Hepatocyte (in vitro differentiated cells): ENCODE measurements at regions not wholly inside any gene's neighbourhood (a gene's known extent, or its start where the extent isn't known, plus 50 kb on each side); places are given as distances from the start of the nearest gene placed in this dataset.

Experiments used
- DNase-seq: peaks from one replicate; pipeline ENCODE4 v3.0.0-alpha.2; 2016; ENCODE audit warnings: low spot score
- H2AFZ ChIP-seq: fragments of 200-600 bp; sonication (generic); 2 replicates; pipeline ENCODE4 v1.6.0; 2016; ENCODE audit warnings: antibody characterized with exemption, mild to moderate bottlenecking
- H3K27ac ChIP-seq: fragments of 200-600 bp; sonication (generic); 2 replicates; pipeline ENCODE4 v1.5.1; 2016; ENCODE audit warnings: mild to moderate bottlenecking
- H3K27me3 ChIP-seq: fragments of 200-600 bp; sonication (generic); 2 replicates; pipeline ENCODE4 v1.6.1; 2016
- H3K36me3 ChIP-seq: fragments of 200-600 bp; sonication (generic); replicated peaks from 2 replicates; pipeline ENCODE4 v1.5.1; 2016; ENCODE audit warnings: low read depth; ENCODE audit not compliant: insufficient read depth
- H3K4me1 ChIP-seq: fragments of 200-600 bp; sonication (generic); 2 replicates; pipeline ENCODE4 v1.5.1; 2016; ENCODE audit warnings: mild to moderate bottlenecking, moderate library complexity; ENCODE audit not compliant: insufficient read depth
- H3K4me2 ChIP-seq: fragments of 200-600 bp; sonication (generic); 2 replicates; pipeline ENCODE4 v1.6.0; 2016
- H3K4me3 ChIP-seq: fragments of 200-600 bp; sonication (generic); 2 replicates; pipeline ENCODE4 v1.5.1; 2016; ENCODE audit warnings: mild to moderate bottlenecking
- H3K79me2 ChIP-seq: fragments of 200-600 bp; sonication (generic); 2 replicates; pipeline ENCODE4 v1.6.0; 2017; ENCODE audit warnings: mild to moderate bottlenecking
- H3K9me2 ChIP-seq: fragments of 200-600 bp; sonication (generic); replicated peaks from 2 replicates; pipeline ENCODE4 v1.6.0; 2017; ENCODE audit warnings: mild to moderate bottlenecking; ENCODE audit not compliant: insufficient read depth
- H3K9me3 ChIP-seq: fragments of 200-600 bp; sonication (generic); 2 replicates; pipeline ENCODE4 v1.5.1; 2016; ENCODE audit warnings: low read depth, mild to moderate bottlenecking
- H4K20me1 ChIP-seq: fragments of 200-600 bp; sonication (generic); 2 replicates; pipeline ENCODE4 v1.6.0; 2016; ENCODE audit warnings: mild to moderate bottlenecking; ENCODE audit not compliant: insufficient read depth, poor library complexity, severe bottlenecking
- EZH2 ChIP-seq: fragments of 200-600 bp; sonication (generic); IDR thresholded peaks from 2 replicates; pipeline ENCODE4 v1.6.1; 2016; ENCODE audit warnings: antibody characterized with exemption, mild to moderate bottlenecking, borderline replicate concordance
- EZH2phosphoT487 ChIP-seq: fragments of 200-600 bp; sonication (generic); IDR thresholded peaks from one replicate; pipeline ENCODE4 v1.6.1; 2018; ENCODE audit warnings: antibody characterized with exemption, mild to moderate bottlenecking, low read depth, moderate library complexity; ENCODE audit not compliant: unreplicated experiment, severe bottlenecking
- WGBS: methylation state at CpG from one replicate; pipeline ENCODE4 v1.1.6; 2016; ENCODE audit warnings: low lambda C conversion rate; ENCODE audit errors: missing lambda C conversion rate; 5-methylcytosine and 5-hydroxymethylcytosine counted together
- TF ChIP-seq, protein P1 (sequence below): fragments of 200-600 bp; sonication (generic); IDR thresholded peaks from 2 replicates; pipeline ENCODE4 v1.5.1; 2016; ENCODE audit warnings: antibody characterized with exemption, mild to moderate bottlenecking; ENCODE audit not compliant: poor library complexity

DNA sequence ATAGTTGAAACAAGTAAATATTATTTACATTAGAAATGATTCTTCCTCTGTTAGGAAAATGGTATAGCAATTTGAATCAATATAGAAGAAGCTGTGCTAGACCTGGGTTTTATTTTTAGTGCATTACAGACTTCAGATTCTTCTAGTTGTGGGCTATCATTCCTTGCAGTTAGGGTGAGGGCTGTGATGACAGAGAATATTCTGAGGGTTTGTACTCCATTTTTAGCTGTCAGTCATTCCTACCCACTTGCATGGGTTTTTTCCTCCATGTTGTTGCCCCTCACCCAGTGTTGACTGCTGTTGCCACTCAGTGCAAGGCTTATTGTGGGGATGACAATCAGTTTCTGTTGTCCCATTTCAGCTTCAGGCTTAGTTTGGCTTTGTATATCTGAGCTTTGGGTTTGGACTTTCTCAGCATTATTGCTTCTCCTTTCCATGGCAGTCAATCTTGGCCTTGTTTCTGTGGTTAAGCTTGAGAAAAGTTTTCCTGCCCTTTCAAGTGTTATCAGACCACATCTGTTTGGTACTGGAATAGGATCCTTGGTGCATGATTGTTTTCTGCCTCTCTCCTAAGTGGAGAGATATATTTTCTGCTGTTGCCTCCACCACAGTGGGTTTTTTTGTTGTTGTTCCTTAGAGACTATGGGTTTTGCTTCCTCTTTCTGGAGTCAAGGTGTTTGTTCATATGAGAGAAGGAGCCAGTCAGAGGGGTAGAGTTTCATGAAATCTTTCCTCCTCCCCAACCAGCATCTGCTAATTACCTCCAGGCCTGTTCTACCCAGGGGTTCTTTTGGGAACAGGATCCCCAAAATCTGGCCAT lies 312.7 kb upstream of the CWC22 start:
- Histone ChIP-seq H3K9me3 (no peaks in the 10 kb centered on the region), H3K79me2 (no peaks in the 10 kb centered on the region), H3K27ac (no peak overlapping the region), H3K4me1 (no peaks in the 10 kb centered on the region), H2AFZ (no peak overlapping the region), H3K27me3 (no peaks in the 10 kb centered on the region), H3K36me3 (no peaks in the 10 kb centered on the region), H3K9me2 (no peaks in the 10 kb centered on the region), H3K4me2 (no peak overlapping the region), H4K20me1 (no peaks in the 10 kb centered on the region), H3K4me3 (no peak overlapping the region)
- TF ChIP-seq EZH2 (no peak), EZH2phosphoT487 (no peak)
- TF ChIP-seq, protein P1, sequence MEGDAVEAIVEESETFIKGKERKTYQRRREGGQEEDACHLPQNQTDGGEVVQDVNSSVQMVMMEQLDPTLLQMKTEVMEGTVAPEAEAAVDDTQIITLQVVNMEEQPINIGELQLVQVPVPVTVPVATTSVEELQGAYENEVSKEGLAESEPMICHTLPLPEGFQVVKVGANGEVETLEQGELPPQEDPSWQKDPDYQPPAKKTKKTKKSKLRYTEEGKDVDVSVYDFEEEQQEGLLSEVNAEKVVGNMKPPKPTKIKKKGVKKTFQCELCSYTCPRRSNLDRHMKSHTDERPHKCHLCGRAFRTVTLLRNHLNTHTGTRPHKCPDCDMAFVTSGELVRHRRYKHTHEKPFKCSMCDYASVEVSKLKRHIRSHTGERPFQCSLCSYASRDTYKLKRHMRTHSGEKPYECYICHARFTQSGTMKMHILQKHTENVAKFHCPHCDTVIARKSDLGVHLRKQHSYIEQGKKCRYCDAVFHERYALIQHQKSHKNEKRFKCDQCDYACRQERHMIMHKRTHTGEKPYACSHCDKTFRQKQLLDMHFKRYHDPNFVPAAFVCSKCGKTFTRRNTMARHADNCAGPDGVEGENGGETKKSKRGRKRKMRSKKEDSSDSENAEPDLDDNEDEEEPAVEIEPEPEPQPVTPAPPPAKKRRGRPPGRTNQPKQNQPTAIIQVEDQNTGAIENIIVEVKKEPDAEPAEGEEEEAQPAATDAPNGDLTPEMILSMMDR = no peak
- DNase-seq = no peak

DNA sequence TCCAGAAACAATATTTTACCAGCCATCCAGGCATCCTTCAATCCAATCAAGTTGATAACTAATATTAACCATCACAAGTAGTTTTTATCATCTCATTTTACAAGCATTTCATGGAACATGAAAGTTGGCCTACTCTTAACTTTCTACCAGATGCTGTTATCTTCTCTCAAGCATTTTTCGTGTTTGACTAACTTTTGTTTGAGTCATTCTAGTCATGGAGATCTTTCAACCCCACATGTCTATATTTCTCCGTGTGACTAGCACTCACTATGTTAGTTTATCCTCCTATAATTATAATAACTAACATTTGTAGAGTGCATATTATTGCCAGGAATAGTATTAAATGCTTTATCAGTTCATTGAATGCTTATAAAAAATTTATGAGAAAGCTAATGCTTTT lies 307.0 kb upstream of the CWC22 start:
- H3K36me3 ChIP-seq = no peaks in the 10 kb centered on the region
- no peak overlapping the region for H2AFZ ChIP-seq
- H3K79me2 ChIP-seq = no peaks in the 10 kb centered on the region
- no peak overlapping the region for H3K27ac ChIP-seq
- H3K4me1 ChIP-seq = no peaks in the 10 kb centered on the region
- H3K9me3 ChIP-seq = no peaks in the 10 kb centered on the region
- 52% methylated on average over 2 of the region's 2 CpGs for WGBS
- no peaks in the 10 kb centered on the region for H3K9me2 ChIP-seq
- TF ChIP-seq, protein P1 = no peak
- TF ChIP-seq EZH2 (no peak), EZH2phosphoT487 (no peak)
- no peak for DNase-seq
- H4K20me1 ChIP-seq = no peaks in the 10 kb centered on the region
- H3K27me3 ChIP-seq = no peaks in the 10 kb centered on the region
- no peak overlapping the region for H3K4me3 ChIP-seq
- no peak overlapping the region for H3K4me2 ChIP-seq

DNA sequence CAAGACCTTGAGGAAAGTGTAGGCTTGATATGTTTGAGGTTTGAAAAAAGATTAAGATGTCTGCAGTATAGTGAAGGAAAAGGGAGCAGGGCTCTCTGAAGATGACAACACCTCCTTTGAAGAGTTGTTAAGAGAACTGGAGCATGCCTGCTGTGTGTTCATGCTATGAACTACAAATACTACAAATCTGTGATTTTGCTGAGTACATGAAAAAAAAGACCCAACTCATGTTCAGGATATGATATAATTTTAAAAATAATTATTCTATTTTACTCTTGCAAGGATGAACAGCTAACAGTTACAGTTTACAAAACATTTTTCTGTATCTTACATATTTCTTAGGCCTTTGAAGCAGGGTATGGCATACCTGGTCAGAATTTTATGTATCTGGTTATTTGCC lies 305.4 kb upstream of the CWC22 start:
- no peak overlapping the region for H3K4me3 ChIP-seq
- TF ChIP-seq EZH2 = no peak
- no peaks in the 10 kb centered on the region for H3K36me3 ChIP-seq
- H4K20me1 ChIP-seq = no peaks in the 10 kb centered on the region
- H3K79me2 ChIP-seq = no peaks in the 10 kb centered on the region
- H2AFZ ChIP-seq = no peak overlapping the region
- H3K9me3 ChIP-seq = no peaks in the 10 kb centered on the region
- no peaks in the 10 kb centered on the region for H3K27me3 ChIP-seq
- no peaks in the 10 kb centered on the region for H3K4me1 ChIP-seq
- H3K9me2 ChIP-seq = no peaks in the 10 kb centered on the region
- no peak overlapping the region for H3K27ac ChIP-seq
- no peak for DNase-seq
- H3K4me2 ChIP-seq = no peak overlapping the region

DNA sequence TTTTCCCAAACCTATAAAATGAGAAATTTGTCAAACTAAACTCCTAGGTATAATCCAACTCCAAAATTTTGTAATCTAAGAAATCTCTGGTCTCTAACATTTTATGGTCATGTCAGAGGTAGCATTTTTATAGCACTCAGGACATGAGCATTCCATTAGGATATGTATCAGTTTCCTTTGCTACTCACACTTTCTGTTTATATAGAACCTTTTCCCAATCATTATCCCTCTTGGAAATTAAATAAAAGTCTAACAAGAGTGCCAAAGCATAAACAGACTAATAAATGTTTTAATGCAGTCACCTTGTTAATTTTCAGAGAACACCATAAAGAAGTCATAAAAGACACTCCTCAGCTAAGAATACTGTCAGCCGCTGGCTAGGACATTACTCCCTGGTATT lies 300.0 kb upstream of the CWC22 start:
- no peak for DNase-seq
- H2AFZ ChIP-seq = no peak overlapping the region
- H3K4me3 ChIP-seq = no peak overlapping the region
- WGBS = 70% methylated on average over 1 of the region's 1 CpG
- no peak overlapping the region for H3K4me2 ChIP-seq
- no peaks in the 10 kb centered on the region for H3K79me2 ChIP-seq
- no peak for TF ChIP-seq EZH2
- no peak for TF ChIP-seq EZH2phosphoT487
- TF ChIP-seq, protein P1 = no peak
- H3K27me3 ChIP-seq = no peaks in the 10 kb centered on the region
- H3K36me3 ChIP-seq = no peaks in the 10 kb centered on the region
- no peak overlapping the region for H3K27ac ChIP-seq
- H3K9me3 ChIP-seq = no peaks in the 10 kb centered on the region
- no peaks in the 10 kb centered on the region for H4K20me1 ChIP-seq
- no peaks in the 10 kb centered on the region for H3K9me2 ChIP-seq
- H3K4me1 ChIP-seq = no peaks in the 10 kb centered on the region
